Pulmonary artery endothelial cell (primary cell): ENCODE measurements at regions not wholly inside any gene's neighbourhood (a gene's known extent, or its start where the extent isn't known, plus 50 kb on each side); places are given as distances from the start of the nearest gene placed in this dataset.

ENCODE experiments used
- DNase-seq: peaks from one replicate; pipeline ENCODE4 v3.0.0-alpha.2; 2011; ENCODE audit warnings: low read depth, low spot score

- no peak for DNase-seq
These were observed 279.4 kb upstream of the UBE2E2 start for GRCh38 chr3:22923711-22924110.

DNA sequence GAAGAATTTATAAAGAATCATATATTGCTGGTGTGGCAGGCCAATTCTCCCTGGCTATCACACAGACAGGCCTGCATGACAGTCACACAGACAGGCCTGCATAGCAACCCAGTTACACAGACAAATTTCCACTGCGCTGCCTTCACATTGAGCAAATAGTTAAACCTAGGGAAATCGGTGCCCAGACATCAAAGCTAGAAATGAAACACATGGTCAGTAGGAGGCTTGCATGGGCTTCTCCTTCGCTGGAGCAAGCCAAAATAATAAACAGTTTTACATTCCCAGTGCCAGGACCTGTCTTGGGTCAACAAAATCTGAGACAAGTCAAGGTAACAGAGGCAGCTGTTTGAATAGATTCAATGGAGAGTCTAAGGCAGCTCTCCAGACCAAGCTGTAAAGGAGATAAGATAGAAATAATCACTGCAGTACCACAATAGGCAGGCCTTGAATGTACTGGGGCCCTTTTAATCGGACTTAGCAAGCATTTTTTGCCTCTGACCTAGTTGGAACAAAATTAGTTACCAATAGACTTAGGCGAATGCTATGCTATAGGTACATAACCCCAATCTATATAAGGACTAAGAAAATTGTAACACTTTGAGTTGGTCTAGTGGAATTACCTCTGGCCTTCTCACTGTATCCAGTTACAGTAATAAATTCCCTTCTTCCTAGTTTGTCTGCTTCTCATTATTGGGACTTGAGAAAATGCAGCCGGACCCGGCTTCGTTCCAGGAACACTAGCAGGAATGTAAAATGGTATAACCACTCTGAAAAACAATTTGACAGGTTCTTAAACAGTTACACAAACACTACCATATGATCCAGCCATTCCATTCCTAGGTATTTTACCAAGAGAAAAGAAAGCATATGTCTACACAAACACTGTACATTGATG lies 274.7 kb upstream of the UBE2E2 start:
- no peak for DNase-seq

DNA sequence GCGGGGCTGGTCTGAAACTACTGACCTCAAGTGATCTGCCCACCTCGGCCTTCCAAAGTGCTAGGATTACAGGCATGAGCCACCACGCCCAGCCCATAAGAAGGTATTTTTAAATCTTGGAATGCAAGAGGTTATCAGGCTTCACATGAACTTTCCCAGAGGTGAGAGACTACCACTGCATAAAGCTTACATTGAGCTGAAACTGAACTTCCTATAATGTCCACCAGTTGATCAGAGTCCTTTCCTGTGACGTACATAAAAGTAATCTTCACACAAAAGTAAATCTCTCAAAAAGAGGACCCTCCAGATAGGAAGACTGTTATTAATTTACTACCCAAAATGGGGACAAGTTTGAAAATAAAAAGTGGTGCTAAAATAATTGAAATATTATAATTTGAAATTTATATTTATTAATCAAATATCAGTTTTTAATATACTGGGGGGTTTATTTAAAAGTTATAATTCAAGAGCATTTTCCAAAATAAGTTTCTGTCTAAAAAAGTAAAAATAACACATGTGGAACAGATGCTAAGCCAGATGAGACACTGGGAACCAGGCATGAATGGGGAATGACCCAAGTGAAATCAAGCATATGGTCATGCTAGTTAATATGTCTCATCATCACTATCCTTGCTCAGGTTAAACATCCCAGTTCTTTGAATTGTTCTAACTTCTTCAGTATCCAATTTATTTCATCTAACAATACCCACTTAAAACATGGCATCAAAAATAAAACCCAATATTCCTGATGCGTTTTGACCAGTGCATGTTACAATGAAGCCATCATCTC lies 269.9 kb upstream of the UBE2E2 start:
- DNase-seq = no peak

- DNase-seq = no peak
These were observed 269.3 kb upstream of the UBE2E2 start for GRCh38 chr3:22933841-22934116.

DNA sequence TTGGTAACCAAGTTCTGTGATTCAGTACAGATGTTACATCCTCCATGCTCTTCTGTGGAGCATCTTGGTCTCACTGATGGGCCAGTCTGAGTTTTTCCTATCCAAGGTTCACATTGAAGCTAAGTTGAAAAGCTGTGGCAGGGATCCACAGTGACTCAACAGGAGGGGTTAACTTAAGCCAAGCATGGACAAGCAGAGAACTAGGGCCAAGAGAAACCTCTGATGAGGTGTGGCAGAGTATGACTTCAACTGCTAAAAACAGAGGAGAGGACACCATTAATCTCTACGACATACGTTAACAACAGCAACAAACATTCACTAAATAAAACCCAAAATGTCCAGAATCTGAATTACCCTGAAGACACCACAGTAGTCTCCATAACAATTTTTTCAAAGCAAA lies 268.1 kb upstream of the UBE2E2 start:
- DNase-seq = no peak

DNA sequence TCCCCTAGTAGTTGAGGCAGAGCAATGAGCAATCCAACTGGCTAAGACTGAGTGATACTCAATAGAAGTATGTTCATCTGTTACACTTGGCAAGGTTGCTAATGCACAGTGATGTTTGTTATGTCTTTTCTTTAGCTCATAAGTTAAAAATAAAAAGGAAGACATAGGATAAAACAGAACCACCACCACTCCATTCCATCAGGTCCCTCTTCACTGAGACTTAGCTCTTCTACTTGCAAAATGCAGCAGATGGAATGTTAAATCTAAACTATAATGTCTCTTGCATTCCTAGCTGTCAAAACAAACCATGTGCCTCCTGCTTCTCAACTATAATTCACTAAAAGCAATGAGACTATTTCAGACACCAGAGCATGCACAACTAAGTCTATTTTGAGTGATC lies 265.6 kb upstream of the UBE2E2 start:
- DNase-seq = no peak

DNA sequence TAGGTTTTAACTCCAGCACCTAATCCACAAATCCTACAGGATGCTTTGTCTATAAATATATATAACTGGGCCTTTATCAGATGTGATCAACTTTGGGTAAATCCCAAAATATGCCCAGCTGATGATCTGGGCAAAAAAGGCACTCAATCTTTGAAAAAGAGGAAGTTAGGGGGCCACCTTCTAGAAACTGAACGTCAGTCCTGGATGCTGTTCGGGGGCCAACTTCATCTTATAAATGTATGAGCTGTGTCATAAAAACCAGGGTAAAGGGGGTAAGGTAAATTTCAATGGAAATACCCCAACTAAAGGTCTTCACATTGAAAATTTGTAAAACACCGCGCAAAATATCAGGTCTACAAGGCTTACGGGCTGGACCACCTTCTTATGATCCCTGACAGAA lies 264.4 kb upstream of the UBE2E2 start:
- DNase-seq = no peak

- DNase-seq = peak; percentile 39
These were observed 263.8 kb upstream of the UBE2E2 start for GRCh38 chr3:22939349-22939748.

DNA sequence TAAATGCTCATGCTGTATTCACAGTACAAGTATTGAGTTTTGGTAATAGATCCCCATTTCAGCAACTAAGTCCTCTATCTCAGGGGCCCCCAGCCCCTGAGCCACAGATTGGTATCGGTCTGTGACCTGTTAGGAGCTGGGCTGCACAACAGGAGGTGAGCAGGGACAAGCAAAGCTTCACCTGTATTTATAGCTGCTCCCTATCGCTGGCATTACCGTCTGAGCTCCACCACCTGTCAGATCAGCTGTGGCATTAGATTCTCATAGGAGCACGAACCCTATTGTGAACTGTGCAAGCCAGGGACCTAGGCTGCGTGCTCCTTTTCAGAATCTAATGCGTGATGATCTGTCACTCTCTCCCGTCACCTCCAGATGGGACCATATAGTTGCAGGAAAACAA lies 262.8 kb upstream of the UBE2E2 start:
- DNase-seq = no peak

DNA sequence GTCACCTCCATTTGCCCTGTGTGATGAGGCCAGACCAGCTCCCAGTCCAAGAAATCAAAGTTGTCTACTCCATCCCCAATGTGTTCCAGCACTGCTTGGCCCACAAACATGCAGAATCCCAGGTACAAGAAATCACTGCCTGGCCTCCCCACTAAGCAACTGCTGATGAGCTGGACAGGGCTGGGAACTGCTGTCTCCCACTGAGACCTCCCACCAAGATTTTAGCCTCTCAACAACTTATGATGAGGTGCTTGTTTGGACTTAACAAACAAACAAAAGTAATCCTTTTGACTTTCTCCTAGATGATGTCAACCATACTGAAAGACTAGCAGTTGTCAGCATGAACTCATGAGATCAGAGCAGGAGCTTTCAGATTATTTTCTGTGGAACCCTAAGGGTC lies 260.1 kb upstream of the UBE2E2 start:
- DNase-seq = no peak

DNA sequence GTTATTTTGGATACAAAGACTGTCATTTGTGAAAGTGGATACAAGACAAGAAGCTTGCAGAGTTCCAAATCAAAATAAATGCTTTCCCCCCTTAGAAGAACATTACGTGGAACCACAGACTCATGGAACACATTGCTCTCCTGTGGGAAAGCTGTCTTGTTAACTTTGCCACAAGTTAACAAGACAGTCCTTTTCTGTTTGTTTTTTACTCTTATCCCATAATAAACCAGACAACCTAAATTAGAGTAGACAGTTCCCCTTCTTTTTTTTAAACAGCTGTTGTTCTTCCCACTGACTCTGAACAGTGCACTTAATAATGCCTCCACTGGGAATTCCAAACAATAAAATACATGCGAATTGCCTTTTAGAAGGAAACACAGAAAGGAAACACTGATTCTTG lies 255.3 kb upstream of the UBE2E2 start:
- DNase-seq = no peak

- no peak for DNase-seq
These were observed 251.2 kb upstream of the UBE2E2 start for GRCh38 chr3:22951910-22952309.

DNA sequence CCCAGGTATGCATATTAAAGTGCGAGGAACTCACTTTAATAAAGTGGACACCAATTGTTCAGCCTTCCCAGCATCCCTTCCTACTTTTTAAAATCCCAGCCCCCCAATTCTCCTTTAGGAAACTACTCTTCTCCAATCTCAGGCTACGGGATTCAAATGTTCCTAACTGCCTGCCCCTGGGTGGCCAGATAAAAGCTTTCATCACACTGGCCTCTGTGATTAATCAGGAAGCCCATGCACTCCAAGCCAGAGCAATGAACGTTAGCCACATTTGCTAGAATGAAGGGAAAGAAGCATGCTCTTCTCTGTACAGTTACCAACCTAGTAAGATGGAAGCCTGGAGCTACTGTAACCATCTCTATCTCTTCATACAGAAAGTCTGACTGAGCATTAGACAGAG lies 250.3 kb upstream of the UBE2E2 start:
- no peak for DNase-seq

DNA sequence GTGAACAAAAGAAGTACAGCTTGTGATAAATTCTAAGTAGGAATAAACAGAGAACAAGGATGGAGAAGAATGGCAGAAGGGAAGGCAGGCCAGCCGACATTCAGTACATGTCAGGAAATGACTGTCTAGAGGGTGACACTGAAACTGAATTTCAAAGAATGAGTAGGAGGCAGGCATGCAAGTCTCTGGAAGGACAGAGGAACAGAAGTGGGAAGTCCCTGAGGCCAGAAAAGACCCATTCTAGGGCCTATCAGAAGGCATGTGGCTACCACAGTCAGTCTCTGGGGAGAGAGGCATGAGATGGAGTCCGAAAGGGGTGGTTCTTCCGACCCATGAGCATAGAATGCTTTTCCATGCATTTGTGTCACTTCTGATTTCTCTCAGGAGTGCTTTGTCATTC lies 243.5 kb upstream of the UBE2E2 start:
- DNase-seq = no peak

DNA sequence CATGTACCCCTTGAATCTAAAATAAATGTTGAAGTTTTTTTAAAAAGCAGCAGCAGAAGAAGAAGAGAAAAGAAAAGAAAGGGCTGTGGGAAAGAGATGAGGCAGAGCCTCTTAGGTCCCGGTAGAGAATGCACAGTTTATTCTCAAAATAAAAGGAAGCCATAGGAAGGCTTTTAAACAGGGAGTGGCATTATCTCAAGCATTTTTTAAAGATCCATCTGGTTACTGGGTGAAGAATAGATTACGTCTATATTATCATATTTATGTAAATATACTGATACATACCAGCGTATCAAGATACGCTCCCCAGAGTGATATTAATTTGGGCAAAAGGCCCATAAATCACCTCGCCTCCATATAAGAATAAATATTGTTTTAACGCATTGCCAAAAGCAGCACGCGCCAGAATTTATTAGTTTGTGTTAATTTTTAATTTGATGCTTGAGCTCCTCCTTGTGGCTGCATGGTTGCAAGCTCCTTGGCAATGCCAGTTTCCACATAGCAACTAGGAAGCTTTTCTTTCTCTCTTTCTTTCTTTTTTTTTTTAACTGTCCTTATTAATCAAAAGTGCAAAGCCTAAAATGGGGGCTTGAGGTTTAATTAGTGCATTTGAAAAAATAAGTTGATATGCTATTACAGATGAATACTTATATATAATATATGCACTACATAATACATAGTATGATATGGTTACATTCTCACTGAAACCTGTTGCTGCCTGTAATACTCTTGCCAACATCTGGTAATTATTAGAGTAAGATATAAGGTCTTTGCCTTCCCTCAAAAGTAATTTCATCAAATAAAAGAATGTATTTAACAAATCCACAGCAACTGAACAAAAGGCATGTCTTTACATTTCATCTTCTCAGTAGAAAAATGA lies 242.8 kb upstream of the UBE2E2 start:
- no peak for DNase-seq

DNA sequence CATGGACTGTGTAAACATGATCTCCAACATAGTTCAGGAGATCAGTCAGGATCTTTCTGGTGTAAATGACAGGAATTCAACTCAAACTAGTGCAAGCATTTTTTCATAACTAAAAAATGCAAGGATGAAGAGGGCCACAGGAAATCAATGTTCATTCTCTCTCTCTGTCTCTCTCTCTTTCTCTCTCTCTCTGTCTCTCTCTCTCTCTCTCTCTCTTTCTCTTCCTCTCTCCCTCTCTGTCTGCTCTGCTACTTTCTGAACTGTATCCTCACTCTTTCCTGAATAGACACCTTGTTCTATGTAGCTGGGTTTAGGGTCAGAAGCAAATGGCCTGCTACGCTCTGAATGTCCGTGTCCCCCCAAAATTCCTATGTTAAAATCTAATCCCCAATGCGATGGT lies 240.9 kb upstream of the UBE2E2 start:
- no peak for DNase-seq

- DNase-seq = no peak
These were observed 236.8 kb upstream of the UBE2E2 start for GRCh38 chr3:22966349-22966748.

GRCh38 chr3:22969276-22969675 lies 233.9 kb upstream of the UBE2E2 start:
- DNase-seq = no peak

GRCh38 chr3:22971497-22971896 lies 231.6 kb upstream of the UBE2E2 start:
- DNase-seq = no peak

DNA sequence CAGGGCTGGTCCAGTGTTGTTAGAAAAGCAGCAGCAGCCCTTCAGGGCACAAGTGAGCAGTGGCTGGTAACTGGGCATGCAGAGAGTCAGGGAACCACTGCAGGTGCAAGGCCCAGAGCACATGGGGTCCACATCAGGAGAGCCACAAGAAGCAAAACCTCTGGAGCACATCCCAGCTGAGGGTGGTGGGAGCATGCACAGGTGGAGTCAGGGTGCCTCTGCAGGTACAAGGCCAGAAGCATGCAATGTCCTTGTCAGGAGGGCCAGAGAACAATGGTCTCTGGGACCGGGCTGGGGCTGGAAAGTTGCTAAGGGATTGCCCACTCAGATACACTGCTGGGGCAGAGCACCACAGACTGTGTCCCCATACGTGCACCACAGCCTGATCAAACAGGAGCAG lies 226.1 kb upstream of the UBE2E2 start:
- DNase-seq = no peak

GRCh38 chr3:22977650-22978289 lies 225.4 kb upstream of the UBE2E2 start:
- no peak for DNase-seq

DNA sequence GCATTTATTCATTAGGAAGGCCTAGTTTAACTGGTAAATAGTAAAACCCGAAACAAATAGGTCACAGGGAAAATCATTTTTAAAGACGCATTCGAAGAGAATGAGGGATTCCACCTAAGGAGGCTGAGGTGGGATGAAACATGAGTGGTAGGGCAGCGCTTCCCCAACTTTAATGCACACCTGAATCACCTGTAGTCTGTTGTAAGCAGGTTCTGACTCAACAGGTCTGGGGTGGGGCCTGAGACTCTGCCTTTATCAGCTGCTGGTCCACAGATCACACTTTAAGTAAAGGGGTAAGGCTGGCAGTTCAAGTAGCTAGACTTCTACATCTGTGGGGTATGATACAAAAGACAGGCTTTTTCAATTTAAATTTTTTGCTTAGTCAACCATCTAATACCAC lies 223.5 kb upstream of the UBE2E2 start:
- DNase-seq = no peak
